ENCODE measurements at regions not wholly inside any gene's neighbourhood (a gene's known extent, or its start where the extent isn't known, plus 50 kb on each side); places are given as distances from the start of the nearest gene placed in this dataset.

- TF ChIP-seq RELB (IDR thresholded peaks at IDR 0.05; ENCODE audit: low read depth) = no peak
Observed at GRCh38 chr1:207240325-207241101, 81.0 kb upstream of the CD55 start (continued).

GRCh38 chr1:207241164-207241934, 80.1 kb upstream of the CD55 start:
- no peaks in the 10 kb centered on the region for H4K20me1 ChIP-seq (ENCODE audit: control insufficient read depth, insufficient read depth)
- no peaks in the 10 kb centered on the region for H3K27me3 ChIP-seq (replicated peaks in 1 of 2; ENCODE audit: control insufficient read depth in 2 of 2, insufficient read depth in 2 of 2, low read length in 1 of 2)
- H3K4me3 ChIP-seq = no peak overlapping the region
- in situ Hi-C loops (cut with MboI) (no loop called here), intact Hi-C loops (cut with micrococcal nuclease; ENCODE audit: unreplicated experiment) (no loop called here)
- no peak overlapping the region for H3K9ac ChIP-seq (ENCODE audit: control insufficient read depth, insufficient read depth, low read length)
- 57% methylated on average over 5 of the region's 5 CpGs for WGBS (ENCODE audit: insufficient coverage, insufficient replicate concordance, low lambda C conversion rate, missing lambda C conversion rate)
- no peak overlapping the region for H3K4me2 ChIP-seq (ENCODE audit: control insufficient read depth, insufficient read depth)
- ChIA-PET SMC1A (ENCODE audit: uncharacterized antibody, unreplicated experiment) (interaction anchor here (0.9 to 1.0 kb wide), 2 partner anchors 21 to 28 kb away, joined by 3 read pairs; no protein-coding TSS in a partner anchor), CTCF (no interaction called here), POLR2A (no interaction called here), RAD21 (ENCODE audit: unreplicated experiment) (interaction anchor here (0.7 kb wide), 1 partner anchor 163 kb away, joined by 3 read pairs; no protein-coding TSS in a partner anchor)
- H3K79me2 ChIP-seq (ENCODE audit: control insufficient read depth, insufficient read depth, low read length) = no peaks in the 10 kb centered on the region
- H2AFZ ChIP-seq (ENCODE audit: control insufficient read depth, low read depth, low read length) = no peak overlapping the region
- DNase-seq (ENCODE audit: low read depth, low spot score) (no peak), FAIRE-seq (no peak), ATAC-seq (no peak)
- H3K36me3 ChIP-seq (ENCODE audit: control insufficient read depth in 2 of 2, insufficient read depth in 2 of 2, low read length in 1 of 2) = no peaks in the 10 kb centered on the region
- H3K4me1 ChIP-seq (ENCODE audit: control insufficient read depth, insufficient read depth, low read length) = no peaks in the 10 kb centered on the region
- H3K9me3 ChIP-seq (replicated peaks; ENCODE audit: control insufficient read depth, insufficient read depth, low read length) = no peaks in the 10 kb centered on the region; the same call in 2 of the 3 replicates
- no TSS peak for BruUV-seq (replicated peaks)
- H3K27ac ChIP-seq (ENCODE audit: control insufficient read depth, insufficient read depth) = no peak overlapping the region
- no peak for TF ChIP-seq KAT2A (conservative IDR thresholded peaks at IDR 0.05; ENCODE audit: control insufficient read depth, low read depth, low read length)
- TF ChIP-seq TCF7 (IDR thresholded peaks at IDR 0.05; ENCODE audit: borderline replicate concordance) = no peak
- TF ChIP-seq POLR2AphosphoS5 (IDR thresholded peaks at IDR 0.05; ENCODE audit: low read length) = no peak
- TF ChIP-seq SMAD1 (IDR thresholded peaks at IDR 0.05; ENCODE audit: low read depth, partially characterized antibody) = no peak
- no peak for TF ChIP-seq NR2C2 (IDR thresholded peaks at IDR 0.05; ENCODE audit: borderline replicate concordance, control insufficient read depth, insufficient read length, low read depth)
- no peak for TF ChIP-seq ZNF384 (IDR thresholded peaks at IDR 0.05; ENCODE audit: borderline replicate concordance, low read depth, low read length)
- TF ChIP-seq ZNF592 (IDR thresholded peaks at IDR 0.05) = no peak
- no peak for TF ChIP-seq RUNX3 (IDR thresholded peaks at IDR 0.05; ENCODE audit: low read length)
- no peak for TF ChIP-seq HSF1 (IDR thresholded peaks at IDR 0.05; ENCODE audit: low read depth, low read length)
- no peak for TF ChIP-seq MYB (IDR thresholded peaks at IDR 0.05; ENCODE audit: borderline replicate concordance, low read depth, low read length)

All from GM12878 (cell line).